HuH-7.5 (cell line): ENCODE measurements at regions not wholly inside any gene's neighbourhood (a gene's known extent, or its start where the extent isn't known, plus 50 kb on each side); places are given as distances from the start of the nearest gene placed in this dataset.

Experiments
- DNase-seq: peaks from one replicate; pipeline ENCODE4 v3.0.0; 2011; ENCODE audit warnings: low spot score

GRCh38 chr7:1321411-1322239 is 89.0 kb downstream of the UNCX start:
- no peak for DNase-seq

GRCh38 chr7:1322240-1323110 is 89.8 kb downstream of the UNCX start:
- DNase-seq = no peak

DNA sequence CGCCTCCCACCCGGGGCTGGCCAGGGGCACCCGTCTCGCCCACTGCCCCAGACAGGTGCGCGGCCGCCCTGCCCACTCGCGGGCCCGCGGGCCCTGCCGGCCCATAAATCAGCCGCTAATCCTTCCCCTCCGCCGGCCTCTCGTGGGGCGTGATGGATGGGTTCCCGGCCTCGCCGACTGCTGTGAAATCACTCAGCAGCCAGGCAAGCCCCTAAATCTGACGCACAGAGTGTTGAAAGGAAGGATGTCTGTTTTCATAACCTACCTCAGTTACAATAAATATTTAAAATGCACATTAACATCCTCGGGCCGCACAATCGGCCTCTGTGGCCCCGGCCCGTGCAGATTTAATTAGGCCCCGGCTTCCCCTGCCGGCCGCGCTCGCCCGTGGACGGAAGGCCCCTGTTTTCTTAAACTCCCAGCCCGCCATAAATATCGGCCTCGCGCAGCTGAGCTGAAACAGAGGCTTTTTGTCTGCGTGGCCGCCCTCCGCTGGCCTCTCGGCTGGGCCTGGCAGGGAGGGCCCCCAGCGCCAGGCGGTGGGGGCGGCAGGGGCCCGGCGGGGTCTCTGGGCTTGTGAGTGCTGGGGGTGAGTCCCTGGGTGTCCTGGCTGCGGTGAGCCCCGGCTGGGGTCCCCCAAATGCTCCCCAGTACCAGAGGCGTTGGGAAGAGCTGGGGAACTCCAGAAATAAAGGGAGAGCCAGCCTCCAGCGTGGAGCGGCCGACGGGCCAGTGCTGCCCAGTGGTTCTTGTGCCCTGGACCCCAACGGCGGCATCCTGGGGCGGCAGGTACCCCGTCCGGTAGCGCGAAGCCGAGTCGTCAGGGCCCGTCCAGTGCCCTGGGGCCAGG is 90.7 kb downstream of the UNCX start:
- DNase-seq = no peak

- no peak for DNase-seq
Measured at GRCh38 chr7:1324028-1324900, 91.6 kb downstream of the UNCX start.

- DNase-seq = no peak
Measured at GRCh38 chr7:1325246-1325645, 92.6 kb downstream of the UNCX start.

GRCh38 chr7:1325646-1326510 is 93.2 kb downstream of the UNCX start:
- DNase-seq = no peak

DNA sequence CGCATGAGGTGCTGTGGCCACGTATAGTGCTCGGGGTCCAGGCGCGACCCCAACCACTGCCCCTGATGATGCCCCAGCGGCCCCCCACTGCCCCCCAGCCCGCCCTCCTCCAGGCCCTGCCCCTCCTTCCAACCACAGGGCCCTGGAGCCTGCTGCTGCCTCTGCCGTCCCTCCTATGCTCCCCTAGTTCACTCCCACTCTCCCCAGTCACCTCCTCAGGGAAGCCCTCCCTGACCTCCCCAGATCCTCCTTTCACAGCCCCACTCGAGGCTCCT is 93.8 kb downstream of the UNCX start:
- no peak for DNase-seq

GRCh38 chr7:1329261-1329660 is 96.6 kb downstream of the UNCX start:
- DNase-seq = no peak

DNA sequence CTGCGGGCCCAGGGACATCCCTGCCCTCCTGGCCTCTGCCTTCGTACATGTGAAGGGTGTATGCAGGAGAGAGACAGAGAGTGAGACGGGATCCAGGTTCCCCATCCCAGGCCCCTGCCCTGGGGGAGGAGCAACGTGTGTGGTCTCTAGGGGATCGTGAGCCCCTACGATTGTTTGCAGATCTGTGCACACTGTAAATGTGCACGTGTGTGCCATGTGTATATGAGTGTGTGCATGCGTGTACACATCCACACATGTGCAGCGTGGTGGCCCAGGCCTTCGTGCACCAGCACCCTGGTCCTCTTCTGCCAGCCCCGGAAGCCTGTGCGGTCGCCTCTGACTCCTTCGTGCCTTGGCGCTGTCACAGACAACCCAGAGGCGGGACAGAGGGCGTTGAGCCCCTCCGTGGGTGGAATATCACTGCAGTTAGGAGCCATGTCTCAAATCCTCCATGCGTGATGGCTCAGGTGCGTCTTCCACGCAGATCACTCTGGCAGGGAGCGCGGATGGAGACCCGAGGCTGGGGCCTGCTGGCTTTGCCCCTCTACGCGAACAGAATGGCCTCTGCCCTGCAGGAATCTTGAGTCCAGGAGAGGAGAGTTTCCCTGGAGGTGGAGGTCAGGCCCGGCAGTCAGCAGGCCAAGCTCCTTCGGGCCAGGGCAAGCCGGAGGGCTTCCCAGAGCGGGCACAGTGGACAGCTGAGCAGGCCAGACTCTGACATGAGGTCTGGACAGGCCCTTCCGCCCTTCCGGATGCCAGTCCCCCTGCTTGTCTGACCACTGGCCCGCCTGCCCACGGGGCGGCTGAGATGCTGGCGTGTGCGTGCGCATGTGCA is 97.5 kb downstream of the UNCX start:
- no peak for DNase-seq

DNA sequence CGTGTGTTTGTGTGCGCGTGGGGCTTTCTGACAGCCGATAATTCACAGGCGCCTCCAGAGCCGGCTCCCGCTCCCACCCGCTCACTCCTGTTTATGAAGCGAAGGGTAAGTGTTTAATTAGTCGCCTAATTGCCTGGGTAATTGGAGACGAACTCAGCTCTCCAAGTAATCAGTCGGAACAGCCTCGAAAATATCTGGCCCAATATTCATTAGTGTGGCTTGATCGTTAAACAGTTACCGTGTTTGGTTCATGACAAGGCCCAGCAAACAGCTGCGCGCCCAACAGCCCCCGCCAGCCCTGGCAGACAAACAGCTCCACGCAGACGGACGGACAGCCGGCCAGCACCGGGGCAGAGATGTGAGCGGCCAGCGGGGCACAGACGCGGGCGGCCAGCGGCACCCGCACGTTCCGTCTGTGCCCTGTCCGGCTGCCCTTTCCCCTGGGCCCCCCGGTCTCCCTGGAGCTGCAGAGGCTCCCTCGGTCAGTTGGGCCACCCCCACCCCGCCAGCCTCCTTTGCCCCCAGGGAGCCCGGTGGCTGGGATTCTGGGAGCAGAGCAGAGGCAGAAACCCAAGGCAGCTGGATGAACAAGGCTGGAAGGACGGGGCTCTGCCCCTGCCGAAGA is 98.2 kb downstream of the UNCX start:
- no peak for DNase-seq

- no peak for DNase-seq
Measured at GRCh38 chr7:1331561-1332467, 99.1 kb downstream of the UNCX start.

DNA sequence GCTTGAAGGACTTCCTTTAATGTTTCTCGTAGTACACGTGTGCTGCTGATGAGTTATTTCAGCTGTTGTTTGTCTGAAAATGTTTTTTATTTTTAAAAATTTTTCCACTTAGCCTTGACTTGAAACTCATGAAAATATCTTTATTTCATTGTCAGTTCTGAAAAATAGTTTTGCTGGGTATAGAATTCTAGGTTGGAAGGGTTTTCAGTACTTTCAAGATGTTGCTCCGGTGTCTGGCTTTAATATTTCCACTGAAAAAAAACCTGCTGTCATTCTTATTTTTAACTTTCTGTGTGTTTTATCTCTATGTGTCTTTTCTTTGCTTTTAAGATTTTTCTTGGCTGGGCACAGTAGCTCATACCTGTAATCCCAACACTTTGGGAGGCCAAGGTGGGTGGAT is 103.8 kb downstream of the UNCX start:
- DNase-seq = no peak

DNA sequence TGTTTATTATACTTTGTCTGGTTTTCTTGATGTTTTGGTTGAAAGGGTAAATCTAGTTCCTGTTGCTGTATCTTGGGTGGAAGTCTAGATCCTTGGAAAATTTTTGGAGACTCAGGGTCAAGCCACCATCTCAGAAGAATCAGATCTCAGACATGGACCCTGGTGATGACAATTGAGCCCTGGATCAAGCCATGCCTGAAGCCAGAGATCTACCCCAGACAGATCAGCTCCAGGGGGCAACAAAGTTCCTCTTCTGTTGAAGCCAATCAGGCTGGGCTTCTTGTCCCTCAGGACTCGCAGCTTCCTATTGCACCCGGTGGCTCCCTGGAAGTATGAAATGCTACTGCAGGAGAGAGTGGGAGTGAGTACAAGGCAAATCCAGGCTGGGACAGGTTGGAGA is 106.9 kb downstream of the UNCX start:
- DNase-seq = no peak

GRCh38 chr7:1340031-1340430 is 107.4 kb downstream of the UNCX start:
- no peak for DNase-seq

DNA sequence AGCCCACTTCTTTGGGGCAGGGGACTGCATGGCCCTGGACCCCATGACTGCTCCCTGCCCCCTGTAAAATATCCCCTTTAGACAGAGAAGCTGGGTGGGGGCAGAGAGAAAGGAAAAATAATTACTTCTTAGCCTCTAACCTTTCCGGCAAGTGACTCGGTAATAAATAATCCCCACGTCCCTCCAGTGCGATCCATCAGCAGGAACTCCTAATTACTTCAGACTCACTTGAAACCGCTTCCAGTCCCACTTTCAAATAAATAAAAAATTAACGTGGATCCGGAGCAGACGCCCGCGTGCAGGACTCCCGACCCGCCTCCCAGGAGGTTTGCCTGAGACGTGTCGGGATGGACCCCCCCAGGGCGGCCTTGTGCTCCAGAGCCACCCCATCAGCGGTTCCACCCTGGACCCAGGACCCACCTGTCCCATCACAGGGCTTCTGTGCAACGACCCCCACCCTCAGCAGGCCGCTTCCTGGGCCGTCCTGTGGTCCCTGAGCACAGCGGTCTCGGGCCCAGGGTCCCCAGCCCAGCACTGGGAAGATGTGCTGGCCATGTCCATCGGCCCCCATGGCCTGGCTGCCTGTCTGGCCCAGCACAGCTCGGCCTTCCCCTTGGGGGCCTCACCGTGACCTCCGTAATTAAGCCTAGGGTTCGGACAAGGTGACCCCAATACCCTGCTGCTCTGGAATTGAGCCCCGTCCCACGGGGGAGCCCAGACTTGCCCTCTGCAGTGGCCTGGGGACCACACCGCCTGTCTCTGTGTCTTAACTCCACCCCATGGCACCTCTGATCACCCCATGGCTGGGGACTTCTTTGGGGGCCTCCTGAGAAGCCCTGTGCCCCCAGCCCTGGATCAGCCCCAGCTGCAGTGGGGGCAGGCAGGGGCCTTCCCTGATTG is 108.0 kb downstream of the UNCX start:
- no peak for DNase-seq

GRCh38 chr7:1341361-1342089 is 108.9 kb downstream of the UNCX start:
- DNase-seq = no peak
